Activated naive CD8-positive, alpha-beta T cell treated with anti-CD3 and anti-CD28 coated beads for 36 hours (primary cell): ENCODE measurements at regions not wholly inside any gene's neighbourhood (a gene's known extent, or its start where the extent isn't known, plus 50 kb on each side); places are given as distances from the start of the nearest gene placed in this dataset.

Source experiments
- DNase-seq: peaks from one replicate; pipeline ENCODE4 v3.0.0; 2021
- H3K27ac Mint-ChIP-seq: one replicate; pipeline ENCODE4 v1.8.0; 2022; ENCODE audit warnings: mild to moderate bottlenecking, moderate library complexity, mixed read lengths
- H3K27me3 Mint-ChIP-seq: one replicate; pipeline ENCODE4 v1.8.0; 2022; ENCODE audit warnings: mild to moderate bottlenecking, mixed read lengths
- H3K36me3 Mint-ChIP-seq: one replicate; pipeline ENCODE4 v1.8.0; 2021; ENCODE audit warnings: mild to moderate bottlenecking, mixed read lengths
- H3K4me1 Mint-ChIP-seq: one replicate; pipeline ENCODE4 v1.8.0; 2021; ENCODE audit warnings: mixed read lengths
- H3K4me3 Mint-ChIP-seq: one replicate; pipeline ENCODE4 v1.8.0; 2022; ENCODE audit warnings: mild to moderate bottlenecking, moderate library complexity, mixed read lengths
- H3K9me3 Mint-ChIP-seq: one replicate; pipeline ENCODE4 v1.8.0; 2022; ENCODE audit warnings: mixed read lengths

GRCh38 chrX:110408949-110409588 is 50.4 kb downstream of the RTL9 start:
- Mint-ChIP-seq H3K27ac (no peak overlapping the region), H3K36me3 (no peaks in the 10 kb centered on the region), H3K4me3 (no peak overlapping the region), H3K4me1 (peaks cover 3% of the 10 kb centered on the region), H3K27me3 (peaks cover 8% of the 10 kb centered on the region), H3K9me3 (no peaks in the 10 kb centered on the region)
- DNase-seq, result no peak

- Mint-ChIP-seq H3K4me3 (no peak overlapping the region), H3K9me3 (no peaks in the 10 kb centered on the region), H3K4me1 (peaks cover 3% of the 10 kb centered on the region), H3K27ac (peak overlapping the region; percentile 39), H3K27me3 (peaks cover 8% of the 10 kb centered on the region), H3K36me3 (no peaks in the 10 kb centered on the region)
- no peak for DNase-seq
Observed at GRCh38 chrX:110409925-110410324, 51.3 kb downstream of the RTL9 start.

GRCh38 chrX:110410603-110411002 is 52.0 kb downstream of the RTL9 start:
- Mint-ChIP-seq H3K27ac (no peak overlapping the region), H3K27me3 (peaks cover 8% of the 10 kb centered on the region), H3K4me3 (no peak overlapping the region), H3K36me3 (no peaks in the 10 kb centered on the region), H3K4me1 (peaks cover 3% of the 10 kb centered on the region), H3K9me3 (no peaks in the 10 kb centered on the region)
- no peak for DNase-seq

GRCh38 chrX:110412971-110413726 is 54.5 kb downstream of the RTL9 start:
- H3K27ac Mint-ChIP-seq, result no peak overlapping the region
- no peak overlapping the region for H3K4me3 Mint-ChIP-seq
- H3K27me3 Mint-ChIP-seq, result peaks cover 8% of the 10 kb centered on the region
- no peaks in the 10 kb centered on the region for H3K36me3 Mint-ChIP-seq
- H3K9me3 Mint-ChIP-seq, result no peaks in the 10 kb centered on the region
- DNase-seq, result peak; percentile 52
- peaks cover 3% of the 10 kb centered on the region for H3K4me1 Mint-ChIP-seq

- no peaks in the 10 kb centered on the region for H3K9me3 Mint-ChIP-seq
Observed at GRCh38 chrX:110413727-110414124, 55.1 kb downstream of the RTL9 start.

GRCh38 chrX:110414273-110414672 is 55.6 kb downstream of the RTL9 start:
- no peak overlapping the region for H3K27ac Mint-ChIP-seq
- peaks cover 3% of the 10 kb centered on the region for H3K4me1 Mint-ChIP-seq
- H3K36me3 Mint-ChIP-seq, result no peaks in the 10 kb centered on the region
- peaks cover 10% of the 10 kb centered on the region for H3K27me3 Mint-ChIP-seq
- no peak for DNase-seq
- no peaks in the 10 kb centered on the region for H3K9me3 Mint-ChIP-seq
- no peak overlapping the region for H3K4me3 Mint-ChIP-seq

More at GRCh38 chrX:110413727-110414124, 55.1 kb downstream of the RTL9 start:
- DNase-seq, result no peak
- peaks cover 8% of the 10 kb centered on the region for H3K27me3 Mint-ChIP-seq
- H3K27ac Mint-ChIP-seq, result no peak overlapping the region
- no peaks in the 10 kb centered on the region for H3K36me3 Mint-ChIP-seq
- H3K4me3 Mint-ChIP-seq, result no peak overlapping the region
- peaks cover 3% of the 10 kb centered on the region for H3K4me1 Mint-ChIP-seq

GRCh38 chrX:110414679-110415439 is 56.2 kb downstream of the RTL9 start:
- no peak overlapping the region for H3K27ac Mint-ChIP-seq
- H3K27me3 Mint-ChIP-seq, result peaks cover 12% of the 10 kb centered on the region
- no peaks in the 10 kb centered on the region for H3K9me3 Mint-ChIP-seq
- DNase-seq, result no peak
- peaks cover 3% of the 10 kb centered on the region for H3K4me1 Mint-ChIP-seq
- H3K4me3 Mint-ChIP-seq, result no peak overlapping the region
- H3K36me3 Mint-ChIP-seq, result no peaks in the 10 kb centered on the region

- H3K4me3 Mint-ChIP-seq, result no peak overlapping the region
- peaks cover 12% of the 10 kb centered on the region for H3K27me3 Mint-ChIP-seq
- H3K4me1 Mint-ChIP-seq, result peaks cover 3% of the 10 kb centered on the region
Observed at GRCh38 chrX:110415440-110416170, 57.0 kb downstream of the RTL9 start.

GRCh38 chrX:110417128-110417527 is 58.5 kb downstream of the RTL9 start:
- Mint-ChIP-seq H3K27me3 (peaks cover 12% of the 10 kb centered on the region), H3K4me1 (peaks cover 3% of the 10 kb centered on the region), H3K36me3 (no peaks in the 10 kb centered on the region), H3K9me3 (no peaks in the 10 kb centered on the region), H3K27ac (no peak overlapping the region), H3K4me3 (no peak overlapping the region)
- DNase-seq, result no peak

More at GRCh38 chrX:110415440-110416170, 57.0 kb downstream of the RTL9 start:
- no peaks in the 10 kb centered on the region for H3K9me3 Mint-ChIP-seq
- no peaks in the 10 kb centered on the region for H3K36me3 Mint-ChIP-seq
- no peak overlapping the region for H3K27ac Mint-ChIP-seq
- no peak for DNase-seq

GRCh38 chrX:110418316-110419235 is 59.9 kb downstream of the RTL9 start:
- no peaks in the 10 kb centered on the region for H3K36me3 Mint-ChIP-seq
- H3K27me3 Mint-ChIP-seq, result peaks cover 4% of the 10 kb centered on the region
- H3K9me3 Mint-ChIP-seq, result no peaks in the 10 kb centered on the region
- no peaks in the 10 kb centered on the region for H3K4me1 Mint-ChIP-seq
- H3K27ac Mint-ChIP-seq, result no peak overlapping the region
- no peak overlapping the region for H3K4me3 Mint-ChIP-seq
- DNase-seq, result no peak

- Mint-ChIP-seq H3K4me3 (no peak overlapping the region), H3K4me1 (no peaks in the 10 kb centered on the region), H3K27me3 (peaks cover 4% of the 10 kb centered on the region)
Observed at GRCh38 chrX:110419512-110419911, 60.9 kb downstream of the RTL9 start.

GRCh38 chrX:110420771-110421499 is 62.3 kb downstream of the RTL9 start:
- Mint-ChIP-seq H3K4me3 (no peak overlapping the region), H3K36me3 (no peaks in the 10 kb centered on the region), H3K27me3 (peaks cover 4% of the 10 kb centered on the region), H3K9me3 (no peaks in the 10 kb centered on the region), H3K4me1 (no peaks in the 10 kb centered on the region), H3K27ac (no peak overlapping the region)
- DNase-seq, result no peak

More at GRCh38 chrX:110419512-110419911, 60.9 kb downstream of the RTL9 start:
- DNase-seq, result no peak
- no peaks in the 10 kb centered on the region for H3K36me3 Mint-ChIP-seq
- H3K9me3 Mint-ChIP-seq, result no peaks in the 10 kb centered on the region
- no peak overlapping the region for H3K27ac Mint-ChIP-seq
